ENCODE measurements at regions not wholly inside any gene's neighbourhood (a gene's known extent, or its start where the extent isn't known, plus 50 kb on each side); places are given as distances from the start of the nearest gene placed in this dataset.
A peak's percentile ranks its signal among the peaks of the same experiment; 100 is the strongest.

DNA sequence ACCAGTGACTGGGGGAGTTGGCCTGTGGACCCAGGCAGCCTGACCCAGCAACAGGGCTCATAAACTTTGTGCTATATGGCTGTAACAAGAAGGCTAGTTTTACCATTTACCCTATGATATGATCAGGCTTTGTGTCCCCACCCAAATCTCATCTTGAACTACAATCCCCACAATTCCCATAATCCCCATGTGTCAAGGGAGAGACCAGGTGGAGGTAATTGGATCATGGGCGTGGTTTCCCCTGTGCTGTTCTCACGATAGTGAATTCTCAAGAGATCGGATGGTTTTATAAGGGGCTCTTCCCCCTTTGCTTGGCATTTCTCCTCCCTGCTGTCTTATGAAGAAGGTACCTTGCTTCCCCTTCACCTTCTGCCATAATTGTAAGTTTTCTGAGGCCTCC is 111.2 kb upstream of the NLRP1 start:
- no peaks in the 10 kb centered on the region for H3K27me3 Mint-ChIP-seq (ENCODE audit: low read depth)
- Histone ChIP-seq H3K27me3 (ENCODE audit: insufficient read depth, low read length) (no peaks in the 10 kb centered on the region), H2AK5ac (ENCODE audit: insufficient read length, low read length) (no peak overlapping the region), H4K20me1 (ENCODE audit: control insufficient read depth, insufficient read depth, insufficient read length) (no peaks in the 10 kb centered on the region), H2BK5ac (ENCODE audit: insufficient read length, low read length) (no peak overlapping the region), H2BK15ac (ENCODE audit: low read depth, low read length) (no peak overlapping the region), H4K91ac (ENCODE audit: insufficient read length, low read depth, low read length) (no peak overlapping the region), H3K18ac (ENCODE audit: insufficient read length, low read depth, low read length) (no peak overlapping the region), H3K14ac (ENCODE audit: insufficient read depth, low read length) (no peak overlapping the region; the same call in 1 of the 2 replicates), H3K79me2 (ENCODE audit: insufficient read depth, low read length) (no peaks in the 10 kb centered on the region), H3K23ac (ENCODE audit: insufficient read length, low read depth, low read length) (no peak overlapping the region), H3T11ph (ENCODE audit: low read length) (no peak overlapping the region), H2AFZ (ENCODE audit: low read length) (no peak overlapping the region), H4K5ac (ENCODE audit: insufficient read length, low read depth, low read length) (no peak overlapping the region), H3K9me3 (ENCODE audit: control insufficient read depth, low read depth, low read length) (no peaks in the 10 kb centered on the region), H3K4ac (ENCODE audit: low read depth, low read length) (no peak overlapping the region), H3K9ac (ENCODE audit: extremely low read depth, insufficient read length, low read length) (no peak overlapping the region), H2BK20ac (ENCODE audit: low read depth, low read length, poor library complexity, severe bottlenecking) (no peak overlapping the region), H3K4me2 (ENCODE audit: insufficient read depth, insufficient read length, low read length) (no peak overlapping the region), H2BK12ac (ENCODE audit: insufficient read length, low read depth, low read length) (no peak overlapping the region), H3K79me1 (ENCODE audit: insufficient read depth, low read depth, low read length, poor library complexity, severe bottlenecking) (no peaks in the 10 kb centered on the region), H3K56ac (ENCODE audit: insufficient read length, low read depth, low read length) (no peak overlapping the region), H3K4me1 (ENCODE audit: insufficient read depth, low read length) (peaks cover 5% of the 10 kb centered on the region; the same call in 1 of the 2 replicates), H4K8ac (replicated peaks; ENCODE audit: insufficient read length, low read depth, low read length) (no peak overlapping the region), H2BK120ac (ENCODE audit: low read depth, low read length, poor library complexity, severe bottlenecking) (no peak overlapping the region), H3K23me2 (ENCODE audit: insufficient read length, low read depth, low read length, poor library complexity, severe bottlenecking) (no peaks in the 10 kb centered on the region), H3K27ac (ENCODE audit: insufficient read length, low read depth, low read length) (no peak overlapping the region)
- peak overlapping the region in 2 of 3 experiments; percentile 80 to 85; a peak in 5 of 7 replicates for H3K27ac Mint-ChIP-seq
- peaks cover 0 to 2% (median 0%) of the 10 kb centered on the region in 3 experiments; a peak in 1 of 7 replicates for H3K36me3 Mint-ChIP-seq (ENCODE audit: insufficient read depth in 1 of 3, low read depth in 3 of 3)
- no CpG with 5 or more reads among the region's 3 CpGs for WGBS (ENCODE audit: extremely low coverage, insufficient read length, low lambda C conversion rate)
- peaks cover 56 to 64% of the 10 kb centered on the region in 2 experiments for H3K4me1 Mint-ChIP-seq
- TF ChIP-seq, protein P1, sequence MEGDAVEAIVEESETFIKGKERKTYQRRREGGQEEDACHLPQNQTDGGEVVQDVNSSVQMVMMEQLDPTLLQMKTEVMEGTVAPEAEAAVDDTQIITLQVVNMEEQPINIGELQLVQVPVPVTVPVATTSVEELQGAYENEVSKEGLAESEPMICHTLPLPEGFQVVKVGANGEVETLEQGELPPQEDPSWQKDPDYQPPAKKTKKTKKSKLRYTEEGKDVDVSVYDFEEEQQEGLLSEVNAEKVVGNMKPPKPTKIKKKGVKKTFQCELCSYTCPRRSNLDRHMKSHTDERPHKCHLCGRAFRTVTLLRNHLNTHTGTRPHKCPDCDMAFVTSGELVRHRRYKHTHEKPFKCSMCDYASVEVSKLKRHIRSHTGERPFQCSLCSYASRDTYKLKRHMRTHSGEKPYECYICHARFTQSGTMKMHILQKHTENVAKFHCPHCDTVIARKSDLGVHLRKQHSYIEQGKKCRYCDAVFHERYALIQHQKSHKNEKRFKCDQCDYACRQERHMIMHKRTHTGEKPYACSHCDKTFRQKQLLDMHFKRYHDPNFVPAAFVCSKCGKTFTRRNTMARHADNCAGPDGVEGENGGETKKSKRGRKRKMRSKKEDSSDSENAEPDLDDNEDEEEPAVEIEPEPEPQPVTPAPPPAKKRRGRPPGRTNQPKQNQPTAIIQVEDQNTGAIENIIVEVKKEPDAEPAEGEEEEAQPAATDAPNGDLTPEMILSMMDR (conservative IDR thresholded peaks at IDR 0.05) = no peak
- H3K9me3 Mint-ChIP-seq = peaks cover 0 to 5% of the 10 kb centered on the region in 2 experiments; a peak in 2 of 5 replicates
- H3K4me3 Mint-ChIP-seq = peak overlapping the region; percentile 64 to 81; a peak in 4 of 5 replicates
- DNase-seq = peak; percentile 70
